ENCODE measurements at regions not wholly inside any gene's neighbourhood (a gene's known extent, or its start where the extent isn't known, plus 50 kb on each side); places are given as distances from the start of the nearest gene placed in this dataset.
A peak's percentile ranks its signal among the peaks of the same experiment; 100 is the strongest.

DNA sequence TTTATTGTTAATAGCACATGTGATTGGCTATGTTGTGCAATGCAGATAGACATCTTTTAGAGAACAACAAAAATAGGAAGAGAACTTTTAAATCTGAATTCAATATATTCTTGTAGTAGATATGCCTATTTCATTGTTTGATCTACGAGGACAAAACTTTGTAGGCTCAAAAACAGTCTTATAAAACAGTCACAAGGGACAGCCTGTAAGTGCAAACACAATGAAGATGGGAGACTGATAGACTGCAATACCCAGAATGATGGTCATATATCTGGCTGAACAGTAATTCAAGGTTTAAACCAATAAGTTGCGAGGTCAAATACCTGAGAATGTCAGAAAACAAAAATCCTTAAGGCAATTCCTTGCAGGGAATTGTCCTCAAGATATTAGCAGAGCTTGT, 1342.9 kb upstream of the ADGRB3 start:
- no peak for DNase-seq

DNA sequence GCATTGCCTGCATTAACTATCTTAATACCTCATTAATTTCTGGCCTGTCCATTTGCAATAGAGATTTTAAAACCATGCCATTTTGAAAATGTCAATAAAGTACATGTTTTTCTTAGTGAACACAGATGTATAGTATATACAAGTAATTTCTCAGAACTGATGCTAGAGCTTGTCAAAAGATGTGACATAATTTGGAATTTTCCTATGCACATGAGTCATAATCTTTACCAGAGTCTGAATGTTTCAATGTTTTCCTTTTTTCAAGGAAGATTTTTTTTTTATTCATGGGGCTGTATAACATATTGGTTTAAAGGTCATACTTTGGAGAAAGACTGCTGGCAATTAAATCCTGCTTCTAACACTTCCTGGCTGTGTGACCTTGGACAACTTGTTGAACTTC, 1347.5 kb upstream of the ADGRB3 start:
- no peak for DNase-seq

DNA sequence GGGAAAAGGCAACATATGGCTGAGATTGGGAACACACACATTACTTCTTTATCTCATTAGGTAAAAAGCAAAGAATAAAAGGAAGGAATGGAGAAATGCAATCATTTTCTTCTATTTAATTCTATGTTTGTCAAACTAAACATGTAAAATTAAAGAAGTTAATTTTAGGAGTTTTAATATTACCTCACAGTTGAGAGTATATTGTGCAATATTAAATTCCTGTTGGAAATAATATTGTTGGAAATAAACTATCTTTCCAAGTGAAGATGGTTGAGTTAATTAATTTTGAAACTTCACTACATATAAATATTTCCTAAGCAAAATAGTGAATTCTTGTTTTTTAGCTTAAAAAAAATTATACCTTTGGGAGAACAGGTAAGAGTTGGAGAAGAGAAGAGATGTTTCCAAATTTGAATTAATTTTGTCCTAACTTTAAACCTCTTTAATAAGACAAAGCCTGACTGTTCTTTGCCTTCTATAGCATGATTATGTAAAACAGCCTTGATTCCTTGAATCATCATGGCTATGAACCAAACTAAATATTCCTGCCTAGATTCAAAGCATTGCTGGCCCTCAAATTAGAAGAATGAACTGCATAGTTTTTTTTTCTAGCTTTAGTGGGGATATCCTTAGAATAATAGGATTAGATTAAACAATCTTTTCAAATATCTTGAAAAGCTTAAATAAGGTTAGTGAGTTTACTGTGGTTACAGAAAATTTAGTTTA, 1349.1 kb upstream of the ADGRB3 start:
- DNase-seq = no peak

DNA sequence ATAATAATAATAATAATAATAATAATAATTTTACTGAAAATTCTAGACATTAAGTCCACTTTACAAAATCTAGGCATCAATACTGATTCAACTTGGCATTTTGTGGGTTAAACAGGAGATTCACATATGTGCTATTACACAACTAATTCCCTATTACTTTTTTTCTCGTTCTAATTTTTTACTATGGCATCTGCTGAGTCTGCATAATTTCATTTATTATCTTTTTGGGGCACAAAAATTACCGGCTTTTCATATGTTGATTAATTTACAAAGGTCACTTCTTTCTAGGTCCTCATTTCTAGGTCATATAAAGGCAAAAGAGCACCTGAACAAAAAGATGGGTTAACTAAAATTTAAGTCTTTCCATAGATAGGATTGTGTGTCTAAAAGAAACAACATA, 1357.8 kb upstream of the ADGRB3 start:
- DNase-seq = no peak

DNA sequence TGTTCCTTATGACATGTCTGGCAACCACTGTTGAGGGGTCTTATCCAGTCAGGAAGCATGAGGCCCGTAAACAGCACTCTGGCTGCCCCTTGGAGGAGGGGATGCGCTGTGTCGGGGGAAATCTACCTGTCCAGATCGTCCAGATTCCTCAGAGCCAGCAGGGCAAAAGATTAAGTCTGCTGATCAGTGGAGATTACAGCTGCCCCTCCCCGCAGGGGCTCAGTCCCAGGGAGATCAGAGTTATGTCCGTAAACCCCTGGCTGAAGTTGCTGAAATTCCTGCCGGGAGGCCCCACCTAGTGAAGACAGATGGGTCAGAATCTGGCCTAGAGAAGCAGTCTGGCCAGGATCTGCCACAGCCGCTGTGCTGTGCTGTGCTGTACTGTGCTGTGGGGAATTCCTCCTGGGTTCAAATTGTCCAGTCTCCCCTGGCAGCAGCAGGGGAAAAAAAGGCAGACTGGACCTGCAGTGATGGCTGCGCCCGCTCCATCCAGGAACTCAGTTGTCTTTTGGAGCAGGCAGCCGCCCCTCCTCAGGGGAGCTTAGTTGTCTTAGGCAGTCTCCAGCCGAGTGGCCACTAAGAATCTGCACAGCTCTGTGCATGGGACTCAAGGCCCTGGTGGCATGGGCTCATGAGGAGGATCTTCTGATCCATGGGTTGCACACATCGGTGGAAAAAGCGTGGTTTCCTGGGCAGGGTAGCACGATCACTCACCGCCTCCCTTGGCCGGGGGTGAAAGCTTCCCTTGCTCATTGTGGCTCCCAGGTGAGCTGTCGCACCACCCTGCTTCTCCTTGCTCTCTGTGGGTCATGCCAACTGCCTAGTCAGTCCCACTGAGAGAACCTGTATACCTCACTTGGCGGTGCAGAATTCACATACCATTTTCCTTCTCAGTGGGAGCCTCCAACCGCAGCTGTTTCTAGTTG, 1368.8 kb upstream of the ADGRB3 start:
- DNase-seq = no peak

DNA sequence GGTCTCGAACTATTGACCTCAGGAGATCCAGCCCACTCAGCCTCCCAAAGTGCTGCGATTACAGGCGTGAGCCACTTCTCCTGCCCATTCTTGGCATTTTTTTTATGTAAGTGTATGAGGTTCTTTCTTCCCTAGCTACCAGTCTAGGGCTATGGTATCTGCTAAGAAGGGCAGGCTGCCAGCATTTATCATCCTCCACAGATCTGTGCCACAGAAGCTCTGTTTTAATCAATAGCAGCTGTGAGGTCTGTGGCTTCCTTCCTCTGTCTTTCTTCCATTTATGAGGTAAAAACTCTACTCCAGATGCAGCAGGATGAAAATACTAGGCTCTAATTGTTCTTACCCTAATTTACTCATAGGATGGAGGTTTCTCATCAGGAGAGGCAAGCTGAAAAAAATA, 1382.4 kb upstream of the ADGRB3 start:
- no peak for DNase-seq

DNA sequence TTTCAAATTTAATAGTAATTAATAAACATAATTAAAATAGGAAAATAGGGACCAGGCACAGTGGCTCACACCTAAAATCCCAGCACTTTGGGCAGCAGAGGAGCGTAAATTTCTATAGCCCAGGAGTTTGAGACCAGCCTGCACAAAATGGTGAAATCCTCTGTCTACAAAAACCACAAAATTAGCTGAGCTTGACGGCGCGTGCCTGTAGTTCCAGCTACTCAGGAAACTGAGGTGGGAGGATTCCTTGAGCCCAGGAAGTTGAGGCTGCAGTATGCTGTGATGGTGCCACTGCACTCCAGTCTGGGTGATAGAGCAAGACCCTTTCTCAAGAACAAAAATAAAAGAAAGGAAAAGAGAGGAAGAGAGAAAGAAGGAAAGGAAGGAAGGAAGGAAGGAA, 1387.0 kb upstream of the ADGRB3 start:
- DNase-seq = no peak

DNA sequence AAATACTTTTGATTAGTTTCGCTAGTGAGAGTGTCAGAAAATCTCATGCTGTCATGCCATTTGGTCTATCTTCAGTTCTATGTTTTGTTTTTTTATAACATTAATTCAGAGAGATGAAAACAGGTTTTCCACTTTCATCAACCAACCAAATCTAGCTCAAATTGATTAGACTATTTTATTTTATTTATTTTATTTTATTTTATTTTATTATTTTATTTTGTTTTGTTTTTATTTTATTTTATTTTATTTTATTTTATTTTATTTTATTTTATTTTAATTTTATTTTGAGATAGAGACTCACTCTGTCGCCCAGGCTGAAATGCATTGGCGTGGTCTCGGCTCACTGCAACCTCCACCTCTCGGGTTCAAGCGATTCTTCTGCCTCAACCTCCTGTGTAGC, 1391.0 kb upstream of the ADGRB3 start:
- no peak for DNase-seq

DNA sequence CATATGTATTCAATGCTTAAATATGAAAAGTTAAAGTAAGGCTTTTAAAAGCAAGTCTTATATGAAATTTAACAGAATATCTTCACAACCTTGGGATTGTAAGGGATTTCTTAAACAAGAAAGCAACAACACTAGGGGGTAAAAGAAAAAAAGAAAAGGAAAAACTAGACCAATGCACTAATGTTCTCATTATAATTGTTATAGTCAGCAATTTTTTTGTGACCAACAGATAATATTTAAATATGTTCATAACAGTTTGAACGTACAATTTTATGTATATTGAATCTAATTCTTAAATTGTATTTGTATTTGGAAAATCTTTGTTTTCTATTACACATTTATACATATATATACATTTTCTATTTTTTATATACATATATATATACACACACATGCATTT, 1397.8 kb upstream of the ADGRB3 start:
- no peak for DNase-seq

DNA sequence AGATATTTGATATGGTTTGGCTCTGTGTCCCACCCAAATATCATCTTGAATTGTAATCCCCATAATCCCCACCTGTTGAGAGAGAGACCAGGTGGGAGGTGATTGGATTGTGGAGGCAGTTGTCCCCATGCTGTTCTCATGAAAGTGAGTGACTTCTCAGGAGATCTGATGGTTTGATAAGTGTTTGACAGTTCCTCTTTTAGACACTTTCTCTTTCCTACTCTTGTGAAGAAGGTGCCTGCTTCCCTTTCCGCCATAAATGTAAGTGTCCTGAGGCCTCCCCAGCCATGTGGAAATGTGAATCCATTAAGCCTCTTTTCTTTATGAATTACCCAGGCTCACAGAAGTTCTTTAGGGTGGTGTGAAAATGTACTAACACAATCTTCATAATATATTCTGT, 1404.0 kb upstream of the ADGRB3 start:
- DNase-seq = no peak

DNA sequence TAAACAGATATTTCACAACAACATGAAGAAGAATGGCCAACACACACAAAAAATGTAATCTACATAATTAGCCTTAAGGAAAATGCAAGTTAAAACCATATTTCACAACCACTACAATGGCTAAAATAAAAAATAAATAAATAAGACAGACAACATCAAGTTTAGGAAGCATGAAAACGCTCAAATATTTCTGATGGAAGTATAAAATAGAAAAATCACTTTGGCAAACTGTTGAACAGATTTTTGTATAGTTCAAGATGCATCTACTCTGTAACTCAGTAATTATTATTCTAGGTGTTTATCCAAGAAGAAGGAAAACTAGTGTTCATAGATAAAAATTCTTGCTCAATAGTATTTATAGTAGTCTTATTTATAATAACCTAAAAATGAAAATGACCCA, 1410.1 kb upstream of the ADGRB3 start:
- no peak for DNase-seq

DNA sequence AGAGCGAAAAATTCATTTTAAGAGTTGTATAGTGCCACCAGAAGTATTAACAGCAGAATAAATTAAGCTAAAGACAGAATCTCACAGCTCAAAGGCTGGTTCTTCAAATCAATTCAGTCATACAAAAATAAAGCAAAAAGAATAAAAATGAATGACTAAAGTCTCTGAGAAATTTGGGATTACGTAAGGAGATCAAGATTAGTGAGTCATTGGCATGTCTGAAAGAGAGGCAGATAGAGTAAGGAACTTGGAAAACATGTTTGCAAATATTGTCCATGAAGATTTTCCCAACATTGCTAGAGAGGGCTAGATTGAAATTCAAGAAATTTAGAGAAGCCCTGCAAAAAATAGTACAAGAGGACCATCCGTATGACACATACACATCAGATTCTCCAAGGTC, 1413.9 kb upstream of the ADGRB3 start:
- DNase-seq = no peak

DNA sequence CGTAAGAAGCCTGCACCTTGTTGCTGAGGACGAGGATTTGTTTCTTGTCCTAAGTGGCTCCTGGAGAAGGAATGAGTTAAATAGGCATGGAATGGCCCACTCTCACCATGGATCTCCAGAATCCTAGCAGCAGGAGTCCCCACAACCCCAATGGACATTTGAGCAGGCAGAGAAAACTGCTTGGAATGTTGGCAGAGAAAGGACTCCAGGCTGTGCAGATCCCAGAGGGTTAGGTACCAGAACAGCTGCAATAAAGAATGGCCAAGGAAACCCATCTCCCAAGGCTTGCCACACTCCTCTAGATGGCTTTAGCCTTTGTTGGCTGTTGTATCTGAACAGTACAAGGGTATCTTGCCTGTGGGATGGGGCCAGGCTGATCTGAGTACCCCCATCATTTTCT, 1415.7 kb upstream of the ADGRB3 start:
- DNase-seq = peak; percentile 31

DNA sequence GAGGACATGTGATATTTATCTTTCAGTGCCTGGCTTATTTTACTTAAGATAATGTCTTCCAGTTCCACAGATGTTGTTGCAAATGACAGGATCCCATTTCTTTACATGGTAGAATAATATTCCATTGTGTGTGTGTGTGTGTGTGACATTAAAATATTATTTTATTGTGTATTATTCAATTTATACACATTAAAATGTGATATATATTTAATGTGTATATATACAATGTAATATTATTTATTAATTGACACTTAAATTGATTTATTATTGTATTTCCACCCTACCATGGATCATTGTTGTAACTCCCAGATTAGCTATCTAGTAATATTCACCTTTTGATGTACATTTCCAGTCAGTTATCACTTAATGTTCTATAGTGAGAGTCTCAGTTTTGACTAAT, 1422.5 kb upstream of the ADGRB3 start:
- DNase-seq = no peak

DNA sequence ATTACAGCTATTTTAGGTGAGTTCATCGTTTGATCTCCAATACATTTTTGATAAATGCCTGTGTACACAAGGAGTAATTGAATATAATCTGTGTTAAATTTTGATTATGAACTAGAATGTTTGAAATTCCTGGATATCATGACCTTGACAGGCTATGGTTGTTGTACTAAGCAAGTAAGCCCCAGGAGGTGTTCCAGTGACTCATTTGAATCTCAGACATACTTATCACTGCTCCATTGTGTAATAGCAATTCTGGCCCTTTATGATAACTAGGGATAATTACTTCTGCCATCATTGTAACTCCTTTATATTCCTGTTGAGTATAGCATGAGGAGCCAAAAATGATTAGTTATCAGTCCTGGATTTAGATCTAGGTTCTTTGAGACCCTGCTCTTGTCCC, 1424.6 kb upstream of the ADGRB3 start:
- DNase-seq = no peak

DNA sequence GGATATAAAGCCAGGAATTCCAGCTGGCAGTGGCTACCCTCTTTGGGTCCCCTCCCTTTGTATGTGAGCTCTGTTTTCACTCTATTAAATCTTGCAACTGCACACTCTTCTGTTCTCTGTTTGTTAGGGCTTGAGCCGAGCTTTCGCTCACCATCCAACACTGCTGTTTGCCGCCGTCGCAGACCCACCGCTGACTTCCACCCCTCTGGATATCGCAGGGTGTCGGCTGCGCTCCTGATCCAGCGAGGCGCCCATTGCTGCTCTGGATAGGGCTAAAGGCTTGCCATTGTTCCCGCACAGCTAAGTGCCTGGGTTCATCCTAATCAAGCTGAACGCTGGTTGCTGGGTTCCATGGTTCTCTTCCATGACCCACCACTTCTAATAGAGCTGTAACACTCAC, 1433.5 kb upstream of the ADGRB3 start:
- DNase-seq = no peak

DNA sequence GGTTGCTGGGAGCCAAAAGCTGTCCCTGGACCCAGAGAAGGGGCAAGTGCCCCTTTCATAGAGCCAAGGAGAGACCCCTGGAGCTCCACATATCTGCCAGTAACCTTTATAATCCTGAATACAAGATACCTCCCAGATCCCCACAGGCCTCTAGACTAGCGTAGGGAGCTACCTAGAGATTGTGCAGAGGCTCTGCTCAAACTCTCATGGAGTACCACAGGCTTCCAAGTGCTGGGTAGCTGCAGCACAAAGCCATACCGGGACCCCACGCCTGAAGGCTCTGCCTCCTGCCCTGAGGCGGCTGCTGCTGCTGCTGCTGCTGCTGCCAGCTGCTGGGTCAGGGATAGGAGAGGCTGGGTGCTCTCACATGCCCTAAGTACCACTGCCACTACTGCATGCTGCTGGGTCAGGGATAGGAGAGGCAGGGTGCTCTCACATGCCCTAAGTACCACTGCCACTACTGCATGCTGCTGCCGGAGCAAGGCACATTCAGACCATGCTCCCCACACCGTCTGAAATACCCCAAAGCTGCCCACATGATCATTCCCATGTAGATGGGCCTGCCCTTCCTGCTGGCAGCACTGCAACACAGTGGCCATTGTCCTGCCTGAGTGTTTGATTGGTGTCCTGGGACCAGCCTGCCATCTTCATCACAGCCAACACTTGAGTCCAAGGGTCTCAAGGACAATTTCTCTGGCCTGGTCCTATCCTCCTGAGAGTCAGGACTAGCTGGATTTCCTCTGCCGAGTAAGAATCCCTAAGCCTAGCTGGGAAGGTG, 1434.3 kb upstream of the ADGRB3 start:
- no peak for DNase-seq

DNA sequence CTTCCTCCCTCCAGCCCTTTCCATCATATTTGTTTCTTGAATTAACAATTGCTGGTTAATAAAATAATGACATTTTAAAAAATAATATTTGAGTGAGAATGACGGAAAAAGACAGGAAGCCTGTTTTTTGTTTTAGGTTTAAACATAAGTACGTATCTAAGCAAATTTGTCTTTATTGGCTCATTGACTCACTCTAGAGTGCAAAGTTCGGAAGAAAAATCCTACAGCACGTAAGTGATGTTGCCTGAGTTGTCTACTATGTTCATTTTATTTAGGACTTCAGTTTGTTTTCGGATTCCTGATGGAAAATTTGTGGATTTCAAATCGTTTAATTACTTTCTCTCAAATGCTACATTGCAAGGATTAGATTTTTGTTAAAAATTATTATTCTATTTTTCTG, 1435.7 kb upstream of the ADGRB3 start:
- DNase-seq = no peak

DNA sequence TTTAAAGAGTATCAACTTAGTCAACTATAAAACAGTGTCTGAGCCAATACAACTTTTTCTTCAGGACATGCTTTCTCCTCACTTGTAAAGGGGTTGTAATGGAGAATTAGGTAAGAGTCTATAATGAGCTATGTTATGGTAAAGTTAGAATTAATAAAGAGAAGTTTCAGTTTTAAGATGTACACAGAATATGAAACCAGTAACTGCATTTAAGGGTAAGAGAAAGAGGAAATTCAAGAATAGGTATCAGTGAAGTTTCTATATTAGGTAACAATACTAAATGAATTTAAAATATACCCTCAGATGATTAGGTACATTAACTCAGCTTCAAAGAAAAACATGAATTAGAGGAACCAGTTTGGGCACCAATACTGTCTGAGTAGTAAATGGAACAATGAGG, 1444.3 kb upstream of the ADGRB3 start:
- no peak for DNase-seq

DNA sequence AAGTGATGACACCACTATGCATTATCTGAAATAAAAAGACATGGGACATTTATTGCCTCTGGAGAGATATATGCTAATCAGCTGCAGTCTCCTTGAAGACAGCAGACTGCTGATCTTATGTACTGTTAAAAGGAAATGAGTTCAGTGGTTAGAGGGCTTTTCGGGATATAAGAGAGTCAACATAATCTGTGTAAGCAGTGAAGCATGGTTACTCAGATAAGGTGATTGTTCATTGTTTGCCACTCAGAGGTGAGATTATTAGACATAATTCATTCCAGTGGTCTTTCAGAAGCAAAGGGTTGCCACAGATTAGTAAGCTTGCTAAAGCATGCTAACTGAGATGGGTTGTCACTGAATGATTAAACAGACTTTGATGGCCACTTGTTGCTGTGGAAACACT, 1450.7 kb upstream of the ADGRB3 start:
- no peak for DNase-seq

DNA sequence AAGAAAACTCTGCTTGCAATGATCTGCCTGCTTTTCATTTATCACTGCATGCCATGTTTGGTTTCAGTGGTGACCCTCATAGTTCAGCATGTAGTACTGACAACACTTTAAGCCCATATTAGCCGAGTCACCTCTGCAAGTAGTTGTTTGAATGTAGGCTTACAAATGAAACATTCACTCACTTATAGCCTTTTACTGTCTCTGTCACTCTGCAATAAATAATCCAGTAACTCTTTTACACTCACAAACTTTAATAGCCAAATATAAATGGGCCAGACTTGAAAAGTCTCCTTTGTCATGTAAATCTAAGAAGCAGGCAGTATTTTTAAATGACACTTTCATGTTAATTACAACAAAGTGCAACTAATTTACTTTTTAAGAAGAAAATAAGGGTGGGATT, 1460.0 kb upstream of the ADGRB3 start:
- DNase-seq = no peak

DNA sequence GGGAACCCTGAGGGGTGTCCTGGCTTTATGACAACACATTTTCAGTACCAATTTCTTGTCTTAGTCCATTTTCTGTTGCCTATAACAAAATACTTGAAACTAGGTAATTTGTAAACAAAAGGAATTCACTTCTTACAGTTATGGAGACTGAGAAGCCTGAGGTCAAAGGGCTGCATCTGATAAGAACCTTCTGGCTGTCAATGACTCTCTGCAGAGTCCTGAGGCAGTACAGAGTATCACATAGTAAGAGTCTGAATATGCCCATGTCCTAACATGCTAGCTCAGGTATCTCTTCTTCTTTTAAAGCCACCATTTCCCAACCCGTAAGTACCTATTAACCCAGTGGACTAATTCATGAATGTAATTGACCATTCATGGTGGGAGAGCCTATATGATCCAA, 1458.6 kb upstream of the EYS start:
- no peak for DNase-seq

DNA sequence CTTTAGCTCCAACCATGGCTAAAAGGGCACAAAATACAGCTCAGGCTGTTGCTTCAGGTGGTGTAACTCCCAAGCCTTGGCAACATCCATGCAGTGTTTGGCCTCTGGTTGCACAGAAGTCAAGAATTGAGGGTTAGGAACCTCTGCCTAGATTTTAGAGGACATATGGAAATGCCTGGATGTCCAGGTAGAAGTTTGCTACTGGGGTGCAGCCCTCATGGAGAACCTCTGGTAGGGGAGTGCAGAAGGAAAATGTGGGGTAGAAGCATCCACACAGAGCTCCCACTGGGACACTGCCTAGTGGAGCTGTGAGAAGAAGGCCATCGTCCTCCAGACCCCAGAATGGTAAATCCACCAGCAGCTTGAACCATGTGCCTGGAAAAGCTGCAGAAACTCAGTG, 1453.8 kb upstream of the EYS start:
- DNase-seq = no peak

DNA sequence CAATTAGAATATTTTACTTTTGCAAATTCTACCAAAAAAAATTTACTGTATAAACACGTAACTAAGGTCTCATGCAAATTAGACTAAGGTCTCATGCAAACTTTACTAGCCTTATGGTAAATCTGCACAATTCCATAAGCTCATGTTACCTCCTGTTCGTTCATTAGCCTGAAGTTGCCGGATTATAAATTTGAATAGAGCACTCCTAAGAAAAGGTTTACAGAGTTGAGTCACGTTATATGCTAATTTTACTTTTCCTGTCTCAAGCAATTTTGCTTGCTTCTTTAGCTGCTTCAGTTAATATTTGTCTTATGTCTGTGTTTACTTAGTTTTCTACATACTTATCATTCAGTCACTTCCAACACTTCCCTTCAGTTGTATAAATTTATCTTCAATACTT, 1434.0 kb upstream of the EYS start:
- DNase-seq = no peak

Measured in right hindlimb (tissue), 1 donor.